Neural progenitor cell (in vitro differentiated cells): ENCODE measurements at regions not wholly inside any gene's neighbourhood (a gene's known extent, or its start where the extent isn't known, plus 50 kb on each side); places are given as distances from the start of the nearest gene placed in this dataset.
A peak's percentile ranks its signal among the peaks of the same experiment; 100 is the strongest.

Source experiments
- DNase-seq: peaks from one replicate; pipeline ENCODE4 v3.0.0-alpha.2; 2016; ENCODE audit warnings: low spot score
- H2AFZ ChIP-seq: fragments of 200-600 bp; sonication (generic); replicated peaks from 2 replicates; pipeline ENCODE4 v1.6.1; 2016; ENCODE audit warnings: antibody characterized with exemption
- H3F3A ChIP-seq: fragments of 200-600 bp; sonication (generic); 2 replicates; pipeline ENCODE4 v1.6.1; 2016; ENCODE audit warnings: antibody characterized with exemption, low read depth
- H3K27ac ChIP-seq: fragments of 200-600 bp; sonication (generic); 2 replicates; pipeline ENCODE4 v1.5.1; 2016; ENCODE audit warnings: mild to moderate bottlenecking
- H3K27me3 ChIP-seq: fragments of 200-600 bp; sonication (generic); 2 replicates; pipeline ENCODE4 v1.6.1; 2016; ENCODE audit warnings: mild to moderate bottlenecking, moderate library complexity
- H3K36me3 ChIP-seq: fragments of 200-600 bp; sonication (generic); 2 replicates; pipeline ENCODE4 v1.5.1; 2016
- H3K4me1 ChIP-seq: fragments of 200-600 bp; sonication (generic); 2 replicates; pipeline ENCODE4 v1.6.1; 2016; ENCODE audit warnings: mixed run types
- H3K4me2 ChIP-seq: fragments of 200-600 bp; sonication (generic); 2 replicates; pipeline ENCODE4 v1.6.1; 2016
- H3K4me3 ChIP-seq: fragments of 200-600 bp; sonication (generic); 2 replicates; pipeline ENCODE4 v1.5.1; 2016
- H3K79me2 ChIP-seq: fragments of 200-600 bp; sonication (generic); 2 replicates; pipeline ENCODE4 v1.6.1; 2016; ENCODE audit warnings: low read depth
- H3K9ac ChIP-seq: fragments of 200-600 bp; sonication (generic); 2 replicates; pipeline ENCODE4 v1.6.1; 2016
- H3K9me3 ChIP-seq: fragments of 200-600 bp; sonication (generic); 2 replicates; pipeline ENCODE4 v1.5.1; 2016; ENCODE audit warnings: low read depth
- H4K20me1 ChIP-seq: fragments of 200-600 bp; sonication (generic); 2 replicates; pipeline ENCODE4 v1.6.1; 2016; ENCODE audit warnings: low read depth
- H3K27ac Mint-ChIP-seq: 3 replicates; pipeline ENCODE4 v1.8.0; 2021; ENCODE audit warnings: mixed read lengths
- H3K27me3 Mint-ChIP-seq: 2 replicates; pipeline ENCODE4 v1.8.0; 2022; ENCODE audit warnings: low read depth, mild to moderate bottlenecking, inconsistent platforms, moderate library complexity, mixed read lengths; ENCODE audit not compliant: insufficient read depth
- H3K36me3 Mint-ChIP-seq: 3 replicates; pipeline ENCODE4 v1.8.0; 2021; ENCODE audit warnings: mixed read lengths
- H3K4me1 Mint-ChIP-seq: 3 replicates; pipeline ENCODE4 v1.8.0; 2021; ENCODE audit warnings: mixed read lengths
- H3K4me3 Mint-ChIP-seq: 3 replicates; pipeline ENCODE4 v1.8.0; 2021; ENCODE audit warnings: mild to moderate bottlenecking, moderate library complexity, mixed read lengths
- H3K9me3 Mint-ChIP-seq: 3 replicates; pipeline ENCODE4 v1.8.0; 2020; ENCODE audit warnings: mixed read lengths
- EZH2 ChIP-seq: fragments of 200-600 bp; sonication (generic); IDR thresholded peaks from 2 replicates; pipeline ENCODE4 v1.6.1; 2017; ENCODE audit warnings: antibody characterized with exemption, mild to moderate bottlenecking, moderate library complexity
- EZH2phosphoT487 ChIP-seq: fragments of 200-600 bp; sonication (generic); IDR thresholded peaks from 2 replicates; pipeline ENCODE4 v1.6.1; 2017; ENCODE audit warnings: antibody characterized with exemption
- TF ChIP-seq, protein P1 (sequence below): fragments of 200-600 bp; sonication (generic); IDR thresholded peaks from 2 replicates; pipeline ENCODE4 v1.5.1; 2017; ENCODE audit warnings: antibody characterized with exemption, mild to moderate bottlenecking

DNA sequence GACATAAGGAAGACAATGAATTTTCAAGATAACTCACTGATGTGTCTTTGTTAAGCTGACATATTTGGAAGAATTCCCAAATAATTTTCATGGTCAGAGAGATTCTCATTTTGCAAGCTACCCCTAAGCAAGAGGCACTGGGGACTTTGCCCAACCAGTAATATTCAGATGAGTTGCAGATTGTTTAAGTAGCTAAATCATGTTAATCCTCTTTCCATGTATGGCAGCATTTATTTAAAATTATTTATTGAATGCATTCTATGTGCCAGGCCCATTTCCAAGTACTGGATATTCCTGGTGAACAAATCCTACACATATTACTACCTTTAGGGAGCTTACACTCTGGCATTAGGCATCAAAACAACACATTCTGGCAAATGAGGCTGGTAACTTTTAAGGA lies 56.5 kb upstream of the BACH1 start:
- H3K4me1 Mint-ChIP-seq, result peaks cover 3% of the 10 kb centered on the region
- H3K4me3 Mint-ChIP-seq, result no peak overlapping the region
- no peaks in the 10 kb centered on the region for H4K20me1 ChIP-seq
- H3K27me3 Mint-ChIP-seq, result peaks cover 3% of the 10 kb centered on the region
- TF ChIP-seq EZH2phosphoT487 (no peak), EZH2 (no peak)
- TF ChIP-seq, protein P1, sequence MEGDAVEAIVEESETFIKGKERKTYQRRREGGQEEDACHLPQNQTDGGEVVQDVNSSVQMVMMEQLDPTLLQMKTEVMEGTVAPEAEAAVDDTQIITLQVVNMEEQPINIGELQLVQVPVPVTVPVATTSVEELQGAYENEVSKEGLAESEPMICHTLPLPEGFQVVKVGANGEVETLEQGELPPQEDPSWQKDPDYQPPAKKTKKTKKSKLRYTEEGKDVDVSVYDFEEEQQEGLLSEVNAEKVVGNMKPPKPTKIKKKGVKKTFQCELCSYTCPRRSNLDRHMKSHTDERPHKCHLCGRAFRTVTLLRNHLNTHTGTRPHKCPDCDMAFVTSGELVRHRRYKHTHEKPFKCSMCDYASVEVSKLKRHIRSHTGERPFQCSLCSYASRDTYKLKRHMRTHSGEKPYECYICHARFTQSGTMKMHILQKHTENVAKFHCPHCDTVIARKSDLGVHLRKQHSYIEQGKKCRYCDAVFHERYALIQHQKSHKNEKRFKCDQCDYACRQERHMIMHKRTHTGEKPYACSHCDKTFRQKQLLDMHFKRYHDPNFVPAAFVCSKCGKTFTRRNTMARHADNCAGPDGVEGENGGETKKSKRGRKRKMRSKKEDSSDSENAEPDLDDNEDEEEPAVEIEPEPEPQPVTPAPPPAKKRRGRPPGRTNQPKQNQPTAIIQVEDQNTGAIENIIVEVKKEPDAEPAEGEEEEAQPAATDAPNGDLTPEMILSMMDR, result no peak
- DNase-seq, result no peak
- peaks cover 4% of the 10 kb centered on the region for H3K4me1 ChIP-seq
- no peak overlapping the region for H3K4me2 ChIP-seq
- H2AFZ ChIP-seq, result no peak overlapping the region
- H3K9ac ChIP-seq, result no peak overlapping the region
- H3K9me3 Mint-ChIP-seq, result no peaks in the 10 kb centered on the region
- no peaks in the 10 kb centered on the region for H3K9me3 ChIP-seq
- no peaks in the 10 kb centered on the region for H3K79me2 ChIP-seq
- peaks cover 6% of the 10 kb centered on the region for H3F3A ChIP-seq
- H3K27me3 ChIP-seq, result no peaks in the 10 kb centered on the region
- H3K4me3 ChIP-seq, result no peak overlapping the region
- H3K36me3 Mint-ChIP-seq, result no peaks in the 10 kb centered on the region
- H3K36me3 ChIP-seq, result no peaks in the 10 kb centered on the region
- no peak overlapping the region for H3K27ac Mint-ChIP-seq
- H3K27ac ChIP-seq, result no peak overlapping the region

DNA sequence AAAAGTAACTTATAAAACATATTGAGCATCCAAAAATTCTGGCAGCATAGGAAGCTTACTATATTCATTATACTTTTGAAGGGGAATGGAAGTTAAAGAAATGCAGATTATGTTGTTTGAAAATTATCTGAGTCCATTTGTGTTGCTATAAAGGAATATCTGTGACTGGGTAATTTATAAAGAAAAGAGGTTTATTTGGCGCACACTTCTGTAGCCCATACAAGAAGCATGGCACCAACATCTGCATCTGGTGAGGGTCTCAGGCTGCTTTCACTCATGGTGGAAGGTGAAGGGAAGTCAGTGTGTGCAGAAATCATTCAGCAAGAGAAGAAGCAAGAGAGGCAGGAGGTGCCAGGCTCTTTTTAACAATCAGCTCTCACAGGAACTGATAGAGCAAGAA lies 55.5 kb upstream of the BACH1 start:
- Histone ChIP-seq H3K4me2 (no peak overlapping the region), H4K20me1 (no peaks in the 10 kb centered on the region), H3K27ac (no peak overlapping the region), H3K79me2 (no peaks in the 10 kb centered on the region), H3K4me1 (no peaks in the 10 kb centered on the region), H3K4me3 (no peak overlapping the region), H3F3A (no peaks in the 10 kb centered on the region), H3K9ac (no peak overlapping the region), H2AFZ (no peak overlapping the region), H3K9me3 (no peaks in the 10 kb centered on the region), H3K36me3 (no peaks in the 10 kb centered on the region), H3K27me3 (no peaks in the 10 kb centered on the region)
- no peak for DNase-seq
- no peak for TF ChIP-seq EZH2phosphoT487
- TF ChIP-seq, protein P1, result no peak
- no peak for TF ChIP-seq EZH2
- H3K9me3 Mint-ChIP-seq, result no peaks in the 10 kb centered on the region
- no peak overlapping the region for H3K4me3 Mint-ChIP-seq
- peaks cover under 1% of the 10 kb centered on the region for H3K27me3 Mint-ChIP-seq
- H3K36me3 Mint-ChIP-seq, result no peaks in the 10 kb centered on the region
- H3K4me1 Mint-ChIP-seq, result no peaks in the 10 kb centered on the region
- no peak overlapping the region for H3K27ac Mint-ChIP-seq

DNA sequence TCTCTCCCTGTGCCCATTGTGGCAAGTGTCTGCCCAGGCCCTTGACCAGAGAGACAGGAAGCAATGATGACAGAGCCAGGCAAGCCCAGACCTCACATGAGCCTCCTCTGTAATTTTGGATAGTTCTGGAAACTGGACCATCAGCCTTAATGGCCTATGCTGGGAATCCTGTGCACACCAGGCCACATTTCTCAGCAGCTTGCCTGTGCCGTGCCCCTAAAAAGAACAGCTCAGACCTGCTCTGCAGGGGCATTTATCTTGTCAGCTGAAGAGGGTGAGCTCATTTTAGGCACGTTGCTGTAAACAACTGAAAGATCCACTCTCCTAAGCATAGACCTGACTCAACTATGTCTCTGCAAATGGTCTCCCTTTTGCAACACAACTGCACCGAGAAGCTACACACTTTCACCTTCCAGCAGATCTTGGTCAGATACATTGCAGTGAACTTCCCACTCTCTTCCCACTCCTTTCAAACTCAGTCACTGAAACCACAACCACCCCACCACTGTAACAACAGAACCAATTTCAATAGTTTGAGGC lies 53.5 kb upstream of the BACH1 start:
- Histone ChIP-seq H3K79me2 (no peaks in the 10 kb centered on the region), H3K4me1 (no peaks in the 10 kb centered on the region), H3K36me3 (no peaks in the 10 kb centered on the region), H3K4me3 (no peak overlapping the region), H3K27ac (no peak overlapping the region), H3K9me3 (no peaks in the 10 kb centered on the region), H3K9ac (no peak overlapping the region), H2AFZ (peak overlapping the region; percentile 3), H3K4me2 (no peak overlapping the region), H4K20me1 (no peaks in the 10 kb centered on the region), H3F3A (no peaks in the 10 kb centered on the region), H3K27me3 (no peaks in the 10 kb centered on the region)
- Mint-ChIP-seq H3K27me3 (no peaks in the 10 kb centered on the region), H3K9me3 (no peaks in the 10 kb centered on the region), H3K4me3 (no peak overlapping the region), H3K36me3 (no peaks in the 10 kb centered on the region), H3K27ac (no peak overlapping the region), H3K4me1 (no peaks in the 10 kb centered on the region)
- TF ChIP-seq EZH2phosphoT487, result no peak
- TF ChIP-seq, protein P1, result no peak
- TF ChIP-seq EZH2, result no peak
- no peak for DNase-seq
